Heart right ventricle (tissue), 16 donors: ENCODE measurements at regions not wholly inside any gene's neighbourhood (a gene's known extent, or its start where the extent isn't known, plus 50 kb on each side); places are given as distances from the start of the nearest gene placed in this dataset.

Experiments
- ATAC-seq, 8 donors: fragments of 200-7000 bp; cut with Tn5 transposase; one replicate each; pipeline ENCODE4 v1.9.1; 2020; ENCODE audit warnings: mild to moderate bottlenecking in 8 of 8, moderate library complexity in 8 of 8, moderate number of reproducible peaks in 1 of 8
- DNase-seq, 2 donors: peaks; one replicate each; pipeline ENCODE4 v3.0.0-alpha.2; 2020
- H3K27ac ChIP-seq, 10 donors: fragments of 200-600 bp; sonication (generic) in 2 of 10; one replicate each; pipeline versions ENCODE4 v1.5.0 to v1.8.0; 2020 to 2022; ENCODE audit warnings: mild to moderate bottlenecking in 3 of 10
- H3K27me3 ChIP-seq, 7 donors: fragments of 200-600 bp; one replicate each; pipeline ENCODE4 v1.8.0; 2021 to 2022; ENCODE audit warnings: mild to moderate bottlenecking in 2 of 7
- H3K36me3 ChIP-seq, 9 donors: fragments of 200-600 bp; sonication (generic) in 1 of 9; one replicate each; pipeline versions ENCODE4 v1.5.0 to v1.8.0; 2020 to 2022; ENCODE audit warnings: mild to moderate bottlenecking in 2 of 9
- H3K4me1 ChIP-seq, 9 donors: fragments of 200-600 bp; sonication (generic) in 1 of 9; one replicate each; pipeline versions ENCODE4 v1.5.0 to v1.8.0; 2020 to 2022; ENCODE audit warnings: mild to moderate bottlenecking in 4 of 9
- H3K4me3 ChIP-seq, 10 donors: fragments of 200-600 bp; sonication (generic) in 2 of 10; one replicate each; pipeline versions ENCODE4 v1.5.0 to v1.8.0; 2020 to 2022; ENCODE audit warnings: mild to moderate bottlenecking in 7 of 10, moderate library complexity in 2 of 10
- H3K9me3 ChIP-seq, 11 donors: fragments of 200-600 bp in 10 of 11; sonication (generic) in 2 of 11; one replicate each; pipeline versions ENCODE4 v1.5.0 to v1.8.0; 2013 to 2022; ENCODE audit warnings: mild to moderate bottlenecking in 2 of 11, control low read depth in 1 of 11, moderate library complexity in 1 of 11
- CTCF ChIP-seq, 9 donors: fragments of 200-600 bp; sonication (generic) in 2 of 9; IDR thresholded peaks; one replicate each; pipeline versions ENCODE4 v1.5.0 to v1.8.0; 2021 to 2022; ENCODE audit warnings: antibody characterized with exemption in 9 of 9, mild to moderate bottlenecking in 5 of 9, moderate library complexity in 1 of 9
- WGBS, 2 donors: extraction: QIAGEN DNeasy Blood & Tissue Kit; methylation state at CpG; one replicate each; pipeline ENCODE4 v1.1.7; 2013; ENCODE audit warnings: inconsistent platforms in 1 of 2; 5-methylcytosine and 5-hydroxymethylcytosine counted together
- intact Hi-C, 10 donors: fragments of 100-400 bp; cut with DNase I; formaldehyde crosslinking; loops; one replicate each; pipeline versions ENCODE4 v1.11.1 to v1.14.2; 2022
- donor health status: Arrhythmogenic right ventricular cardiomyopathy.
- donor health status: ischemic (EF 13 %, LVEDD 7.1; RV severe dilation, severe dysfunction).
- donor health status: healthy with polysubstance abuse.
- donor health status: DM: no; HTN: yes; CAD: no.
- donor health status: DM: no; HTN: no; CAD: no.
- donor health status: ischemic (EF 25% LVEDD 6.9; RV normal size, moderate dysfunction).
- donor health status: ischemic (EF 25% LVEDD 5.7; RV mildly dilated, moderate dysfunction).
- donor health status: healthy.
- donor health status: DM: yes; HTN: yes; CAD: no.
- donor health status: Ischemic cardiomyopathy.
- donor health status: ischemic (EF 35%, LVEDD 5.7; RV mildly dilated, moderate dysfunction).
- donor health status: nonischemic (EF 11% LVEDD 7.7; RV severe dilation, severe dysfunction).
- donor health status: DM: yes; HTN: yes; CAD: no.
- donor health status: PGD.
- donor health status: ischemic (EF 29% LVEDD 5.4; RV normal size, mild dysfunction).
- donor health status: nonischemic (EF 23%, LVEDD 6.1; RV moderate dilation, normal function).

DNA sequence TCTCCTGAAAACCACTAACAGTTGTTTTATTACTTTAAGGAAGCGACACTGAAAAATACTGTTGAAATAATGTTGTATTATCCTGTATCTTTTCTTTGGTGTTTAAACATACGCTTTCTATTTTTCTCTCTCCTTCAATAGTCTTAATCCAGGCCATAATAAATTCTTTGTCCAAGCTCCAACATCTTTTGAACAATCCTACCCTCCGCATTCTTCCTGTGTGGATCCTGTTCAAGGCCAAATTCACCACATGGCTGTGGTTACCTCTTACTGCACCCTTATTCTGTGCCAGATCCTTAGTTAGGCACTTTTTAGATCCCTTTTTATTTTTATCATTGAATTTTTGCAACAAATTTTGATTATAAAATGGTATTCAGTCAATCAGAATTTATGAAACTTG lies 1691.5 kb downstream of the MAT2B start:
- Histone ChIP-seq H3K4me3 (no peak overlapping the region), H3K27me3 (no peaks in the 10 kb centered on the region), H3K27ac (no peak overlapping the region), H3K4me1 (no peaks in the 10 kb centered on the region), H3K9me3 (no peaks in the 10 kb centered on the region), H3K36me3 (no peaks in the 10 kb centered on the region)
- DNase-seq (no peak), ATAC-seq (no peak)
- WGBS, 2 donors, result 89 to 91% methylated on average over 3 of the region's 3 CpGs
- no peak for TF ChIP-seq CTCF (IDR thresholded peaks at IDR 0.05)
- intact Hi-C loops, result no loop called here

DNA sequence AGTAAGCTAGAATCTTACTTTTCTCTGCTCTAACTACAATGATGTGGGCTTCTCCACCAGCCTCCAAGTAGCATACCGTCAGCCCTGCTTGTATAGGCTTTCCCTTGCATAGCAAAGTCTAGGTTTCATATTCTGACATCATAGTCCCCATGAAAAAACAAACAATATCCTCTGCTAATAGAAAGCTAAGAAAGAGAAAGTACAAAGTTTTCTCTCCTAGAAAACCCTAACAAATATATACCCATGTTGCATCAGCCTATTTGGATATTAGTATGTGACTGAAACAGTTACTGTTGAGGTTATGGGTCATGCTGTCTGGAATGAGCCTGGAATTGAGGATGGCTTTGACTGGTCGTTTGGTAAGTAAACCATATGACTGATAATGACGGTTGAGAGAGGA lies 1696.0 kb downstream of the MAT2B start:
- ATAC-seq (no peak), DNase-seq (no peak)
- H3K4me3 ChIP-seq, result no peak overlapping the region
- no peak for TF ChIP-seq CTCF (IDR thresholded peaks at IDR 0.05)
- no peaks in the 10 kb centered on the region for H3K4me1 ChIP-seq
- H3K27ac ChIP-seq, result no peak overlapping the region
- H3K27me3 ChIP-seq, result no peaks in the 10 kb centered on the region
- no peaks in the 10 kb centered on the region for H3K36me3 ChIP-seq
- 45 to 58% methylated on average over 3 of the region's 3 CpGs for WGBS, 2 donors
- H3K9me3 ChIP-seq, result no peaks in the 10 kb centered on the region
- intact Hi-C loops, result loop anchor here in 7 of 10 donors (10.0 kb wide), 2 partner anchors 1187 to 1637 kb away; no protein-coding TSS in a partner anchor

- ATAC-seq (no peak), DNase-seq (no peak)
- no peak for TF ChIP-seq CTCF (IDR thresholded peaks at IDR 0.05)
- H3K9me3 ChIP-seq, result no peaks in the 10 kb centered on the region
- H3K4me1 ChIP-seq, result no peaks in the 10 kb centered on the region
- H3K36me3 ChIP-seq, result no peaks in the 10 kb centered on the region
- no peak overlapping the region for H3K27ac ChIP-seq
- no peak overlapping the region for H3K4me3 ChIP-seq
- peaks cover 0 to 5% (median 0%) of the 10 kb centered on the region in 7 donors for H3K27me3 ChIP-seq
- intact Hi-C loops, result loop anchor here in 7 of 10 donors (10.0 kb wide), 2 partner anchors 1187 to 1637 kb away; no protein-coding TSS in a partner anchor
Observed at GRCh38 chr5:165201771-165202518, 1696.5 kb downstream of the MAT2B start.

DNA sequence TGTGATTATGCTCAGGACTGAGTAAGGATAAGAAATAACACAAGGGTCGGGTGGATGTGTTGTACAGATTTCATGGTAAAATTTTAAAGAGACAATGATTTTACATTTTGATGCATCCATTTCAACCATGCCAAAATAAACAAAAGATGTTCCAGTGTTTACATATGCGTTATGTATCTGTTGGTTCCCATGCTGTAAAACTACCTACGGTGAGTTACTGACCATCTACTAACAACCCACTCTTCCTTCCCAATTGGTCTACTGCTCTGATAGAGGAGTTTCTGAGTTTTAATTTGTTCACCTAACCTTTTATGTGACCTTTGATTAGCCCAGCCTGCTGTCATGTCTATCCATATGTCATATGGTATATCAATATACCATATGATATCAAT lies 1697.1 kb downstream of the MAT2B start:
- Histone ChIP-seq H3K4me1 (no peaks in the 10 kb centered on the region), H3K4me3 (no peak overlapping the region), H3K36me3 (no peaks in the 10 kb centered on the region), H3K27ac (no peak overlapping the region), H3K27me3 (peaks cover 0 to 5% (median 0%) of the 10 kb centered on the region in 7 donors), H3K9me3 (no peaks in the 10 kb centered on the region)
- TF ChIP-seq CTCF (IDR thresholded peaks at IDR 0.05), result no peak
- intact Hi-C loops, result loop anchor here in 7 of 10 donors (10.0 kb wide), 2 partner anchors 1188 to 1638 kb away; no protein-coding TSS in a partner anchor
- no peak for ATAC-seq
- WGBS, 2 donors, result 74 to 82% methylated on average over 3 of the region's 3 CpGs
- DNase-seq, result no peak
